LoVo (cell line): ENCODE measurements at regions not wholly inside any gene's neighbourhood (a gene's known extent, or its start where the extent isn't known, plus 50 kb on each side); places are given as distances from the start of the nearest gene placed in this dataset.

Experiments used
- DNase-seq: peaks from one replicate; pipeline ENCODE4 v3.0.0-alpha.2; 2016; ENCODE audit warnings: low spot score

- no peak for DNase-seq
Measured at GRCh38 chr7:96638669-96639068, 71.0 kb downstream of the SEM1 start.

GRCh38 chr7:96637522-96637921 lies 72.1 kb downstream of the SEM1 start:
- DNase-seq = no peak

DNA sequence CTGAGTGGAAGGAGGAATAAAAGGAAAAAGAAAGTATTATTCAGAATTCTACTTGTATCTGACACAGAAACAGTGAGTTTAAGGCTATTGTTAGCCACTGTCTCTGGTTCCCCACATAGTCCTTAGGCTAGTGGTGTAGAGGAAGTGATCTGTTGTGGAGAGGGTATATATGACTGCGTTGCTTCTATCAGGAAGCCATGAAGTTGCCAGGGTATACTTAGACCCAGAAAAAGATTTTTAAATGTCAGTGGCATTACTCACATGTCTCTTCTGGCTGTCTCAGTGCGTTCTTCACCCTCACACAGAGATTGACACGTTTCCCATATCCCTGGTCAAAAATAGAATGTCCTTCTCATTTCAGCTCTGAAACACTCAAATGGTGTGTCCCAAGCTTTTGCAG lies 72.7 kb downstream of the SEM1 start:
- DNase-seq = no peak

GRCh38 chr7:96636342-96636860 lies 73.2 kb downstream of the SEM1 start:
- DNase-seq = no peak

DNA sequence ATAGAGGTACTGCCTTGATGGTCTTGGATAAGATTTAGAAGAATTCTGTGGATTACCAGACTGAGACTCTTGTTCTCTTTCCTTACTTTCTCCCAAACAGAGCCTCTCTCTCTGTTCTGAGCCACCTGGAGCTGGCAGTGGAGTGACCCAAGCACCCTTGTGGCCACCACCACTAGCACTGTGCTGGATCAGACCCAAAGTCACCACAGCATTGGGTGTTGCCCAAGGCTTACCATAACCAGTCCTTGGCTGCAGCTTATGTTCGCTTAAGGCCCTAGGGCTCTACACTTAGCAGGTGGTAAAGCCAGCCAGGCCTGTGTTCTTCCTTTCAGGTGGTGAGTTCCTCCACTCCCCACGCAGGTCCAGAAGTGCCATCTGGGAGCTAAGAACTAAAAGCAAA lies 79.8 kb downstream of the SEM1 start:
- DNase-seq = no peak

DNA sequence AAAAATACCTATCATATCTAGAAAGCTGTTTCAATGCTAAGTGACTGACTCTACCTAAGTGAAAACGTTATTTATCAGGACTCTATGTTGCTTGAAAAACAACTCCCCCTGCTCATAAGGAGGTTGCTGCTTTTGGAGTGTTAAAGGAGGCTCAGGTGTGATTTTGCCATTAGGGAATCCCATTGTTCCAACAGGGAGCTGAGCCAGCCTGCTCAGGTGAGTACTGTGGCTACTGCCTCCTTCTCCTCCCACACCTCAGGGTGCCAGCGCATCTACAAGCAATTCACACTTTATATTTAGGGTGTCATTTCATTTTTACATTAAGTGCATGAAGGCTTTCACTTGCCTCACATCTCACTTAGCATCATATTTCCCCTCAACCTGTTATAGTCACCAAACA lies 84.7 kb downstream of the SEM1 start:
- DNase-seq = no peak

- no peak for DNase-seq
Measured at GRCh38 chr7:96621932-96622331, 87.7 kb downstream of the SEM1 start.

DNA sequence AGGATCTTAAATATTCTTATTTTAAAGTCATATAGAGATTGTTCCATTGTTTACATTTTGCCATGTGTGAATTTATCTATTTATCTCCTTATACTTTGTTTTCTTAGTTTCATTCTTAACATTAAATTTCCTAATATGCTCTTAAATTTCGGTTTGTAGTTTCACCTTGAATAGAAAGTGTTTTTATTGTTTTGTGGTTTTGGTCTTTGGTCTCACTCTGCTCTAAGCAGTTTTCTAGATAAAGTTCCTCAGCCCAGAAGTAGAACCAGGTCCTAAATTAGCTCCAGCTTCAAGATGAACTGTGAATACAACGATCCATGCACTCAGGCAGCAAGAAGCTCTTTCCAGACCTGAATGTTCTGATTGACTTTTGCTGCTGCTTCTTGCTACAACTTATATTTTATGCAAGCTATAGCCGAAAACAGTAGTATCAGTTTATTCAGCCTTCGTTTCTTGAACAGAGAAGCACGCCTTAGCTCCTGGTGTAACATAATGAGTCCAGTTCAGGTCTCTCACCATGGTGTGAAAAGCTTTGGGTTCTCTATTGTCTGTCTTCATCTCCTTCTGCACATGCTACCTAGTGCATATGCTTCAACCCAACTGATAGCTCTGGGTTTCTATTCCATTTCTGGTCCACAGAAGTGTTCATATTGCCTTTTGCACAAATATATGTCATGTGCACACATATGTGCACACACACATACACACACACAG lies 95.3 kb downstream of the SEM1 start:
- no peak for DNase-seq

DNA sequence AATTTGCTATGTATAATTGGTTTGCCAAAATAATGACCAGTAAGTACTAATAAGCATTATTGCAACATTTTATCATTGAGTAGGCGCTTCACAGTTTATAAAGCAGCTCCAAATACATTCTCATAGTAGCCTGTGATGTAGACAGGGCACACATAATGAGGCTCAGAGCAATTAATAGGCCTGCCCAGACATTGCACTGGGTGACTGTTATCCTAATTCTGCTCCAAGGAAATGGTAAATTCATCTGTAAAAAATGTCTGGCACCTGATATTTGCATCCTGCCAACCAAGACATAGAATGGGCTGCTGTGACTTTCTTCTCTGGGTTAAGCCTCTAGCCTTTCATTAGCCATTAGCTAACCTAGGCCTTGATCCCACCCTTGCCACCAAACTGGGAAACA lies 97.6 kb downstream of the SEM1 start:
- DNase-seq = no peak

DNA sequence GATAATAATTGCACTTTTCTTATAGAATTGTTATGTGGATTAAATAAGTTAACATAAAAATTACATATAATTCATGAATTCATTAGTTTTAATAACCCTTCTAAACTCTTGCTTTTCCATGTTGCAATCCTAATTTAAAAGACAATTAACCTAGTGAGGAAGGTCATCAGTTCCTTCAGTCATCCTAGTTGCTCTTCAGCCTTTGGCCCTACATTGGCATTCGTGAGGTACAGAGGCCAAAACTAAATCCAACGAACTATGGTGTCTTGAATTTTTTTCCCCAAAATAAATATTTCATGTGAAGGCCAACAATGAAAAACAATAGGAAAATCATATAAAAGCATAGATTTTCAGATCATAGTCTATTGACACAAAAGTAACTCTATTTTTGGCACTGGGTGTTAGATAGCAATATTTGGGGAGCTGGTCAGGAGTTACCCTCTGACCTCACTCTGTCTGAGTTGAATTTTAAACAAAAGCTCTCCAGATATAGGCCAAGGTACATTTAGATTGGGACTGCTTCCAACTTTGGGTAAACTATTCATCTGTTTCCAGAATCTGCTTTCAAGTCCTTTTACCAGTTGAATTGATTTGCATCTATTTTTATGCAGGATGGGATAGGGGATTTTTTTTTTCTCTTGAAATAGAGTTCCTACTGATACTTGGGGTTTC lies 104.5 kb downstream of the SEM1 start:
- DNase-seq = no peak

DNA sequence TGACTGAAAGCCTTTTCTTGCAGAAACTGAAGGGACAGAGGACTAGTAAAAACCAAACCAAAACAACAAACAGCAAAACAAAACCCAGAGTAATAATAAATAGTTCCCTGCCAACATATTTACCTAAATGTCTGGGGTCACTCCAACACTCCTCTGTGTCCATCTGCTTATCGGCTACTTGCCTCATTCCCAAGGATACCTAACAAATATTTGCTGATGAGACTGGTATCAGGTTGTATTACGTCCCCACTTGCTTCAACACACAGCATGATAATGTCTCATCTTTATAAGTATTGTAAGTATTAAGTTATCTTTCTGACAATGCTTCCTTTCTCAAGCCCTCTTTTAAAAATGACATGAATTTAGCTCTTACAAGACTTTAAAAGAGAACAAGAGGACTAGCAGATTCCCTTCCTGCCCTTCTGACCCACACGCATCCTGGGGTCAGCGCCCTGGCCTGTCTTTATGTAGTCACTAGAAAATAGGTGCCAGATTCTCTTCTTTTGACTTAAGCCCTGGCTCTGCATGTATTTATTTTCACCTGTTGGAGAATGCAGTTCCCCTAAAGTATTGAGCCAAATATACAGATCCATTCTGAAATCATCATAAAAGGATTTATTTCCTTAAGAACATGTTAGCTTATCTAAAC lies 110.2 kb downstream of the SEM1 start:
- no peak for DNase-seq

GRCh38 chr7:96598421-96598820 lies 111.2 kb downstream of the SEM1 start:
- DNase-seq = no peak

- DNase-seq = no peak
Measured at GRCh38 chr7:96596120-96596826, 113.4 kb downstream of the SEM1 start.

DNA sequence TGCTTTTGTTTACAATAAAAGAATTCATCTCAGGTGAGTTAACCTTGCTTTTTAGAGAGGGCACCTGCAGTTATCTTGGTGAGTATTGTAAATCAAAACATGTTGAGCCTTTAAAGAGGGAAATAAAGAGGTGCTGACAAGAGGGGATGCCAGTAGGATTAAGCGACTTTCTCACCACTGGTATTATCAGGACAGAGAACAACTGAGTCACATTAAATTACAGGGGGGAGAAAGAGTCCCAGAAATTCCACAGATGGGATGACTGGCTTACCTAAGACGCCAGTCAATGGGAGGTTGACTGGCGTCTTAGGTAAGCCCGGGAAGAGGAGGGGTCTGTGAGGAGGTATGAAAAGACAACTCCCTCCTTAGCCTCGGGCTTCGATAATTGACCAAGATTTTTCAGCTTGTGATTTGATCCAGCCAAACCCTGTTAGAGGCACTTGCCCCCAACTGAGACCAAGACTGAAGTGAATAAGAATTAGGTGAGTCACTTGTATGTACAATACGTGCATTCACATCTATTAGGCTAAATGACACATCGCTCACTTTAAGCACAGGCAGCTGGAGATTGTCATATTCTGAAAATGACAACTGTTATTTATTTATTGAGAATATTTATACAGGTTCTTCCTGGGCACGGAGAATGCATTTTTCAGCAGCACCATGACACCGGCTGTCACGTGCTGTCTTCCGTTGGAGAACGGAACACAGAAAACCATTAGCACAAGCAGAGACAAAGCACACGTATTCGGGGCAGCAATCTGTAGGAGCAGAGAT lies 117.6 kb downstream of the SEM1 start:
- no peak for DNase-seq

DNA sequence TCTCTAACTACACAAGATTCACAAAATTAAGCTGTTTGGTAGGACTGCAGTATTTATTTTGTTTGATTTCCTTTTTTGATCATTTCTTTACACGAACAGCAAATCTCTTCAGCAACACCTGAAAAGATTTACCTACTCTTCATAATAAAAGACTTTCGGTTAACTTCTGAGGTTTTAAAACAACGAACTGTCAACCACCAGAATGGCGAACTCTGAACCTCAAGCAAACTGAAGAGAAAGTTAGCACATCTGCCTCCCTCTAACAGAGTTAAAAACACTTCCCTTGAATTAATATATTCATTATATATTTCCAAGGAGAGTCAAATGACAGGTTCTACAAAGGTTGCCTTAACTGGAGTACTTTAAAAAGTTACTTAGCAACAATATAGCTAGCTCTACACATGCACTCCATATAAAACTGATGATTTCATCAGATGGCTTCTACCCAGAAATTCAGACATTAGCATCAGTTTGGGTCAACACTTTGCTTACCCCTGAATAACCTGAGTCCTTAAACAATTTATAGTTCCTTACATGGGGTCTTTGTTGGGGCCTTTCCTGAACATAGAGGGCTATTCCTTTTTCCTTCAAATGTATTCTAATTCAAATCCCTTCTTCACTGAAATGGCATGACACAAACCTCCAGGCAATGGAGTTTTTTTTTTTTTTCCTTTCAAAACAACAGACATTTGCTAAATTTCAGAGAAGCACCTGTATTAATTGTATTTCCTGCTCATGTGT lies 118.3 kb downstream of the SEM1 start:
- no peak for DNase-seq

DNA sequence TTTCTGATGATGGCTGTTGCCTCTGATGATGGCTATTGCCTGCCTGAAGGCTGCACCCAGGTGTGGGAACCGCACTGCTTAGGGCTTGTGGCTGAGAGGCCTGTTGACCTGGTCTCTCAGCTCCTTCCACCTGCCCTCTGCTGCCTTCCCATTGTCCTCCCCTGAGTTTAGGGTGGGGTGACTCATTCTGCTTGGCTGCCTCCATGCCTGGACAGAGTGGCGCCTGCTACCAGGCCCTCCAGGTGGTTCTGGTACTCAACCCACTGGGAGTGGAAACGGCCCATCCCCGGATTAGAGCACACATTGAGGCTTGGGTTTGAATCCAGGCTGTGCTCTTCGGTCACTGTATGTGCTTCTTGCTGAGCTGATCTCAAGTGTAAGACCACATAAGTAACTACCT lies 120.6 kb downstream of the SEM1 start:
- DNase-seq = no peak

DNA sequence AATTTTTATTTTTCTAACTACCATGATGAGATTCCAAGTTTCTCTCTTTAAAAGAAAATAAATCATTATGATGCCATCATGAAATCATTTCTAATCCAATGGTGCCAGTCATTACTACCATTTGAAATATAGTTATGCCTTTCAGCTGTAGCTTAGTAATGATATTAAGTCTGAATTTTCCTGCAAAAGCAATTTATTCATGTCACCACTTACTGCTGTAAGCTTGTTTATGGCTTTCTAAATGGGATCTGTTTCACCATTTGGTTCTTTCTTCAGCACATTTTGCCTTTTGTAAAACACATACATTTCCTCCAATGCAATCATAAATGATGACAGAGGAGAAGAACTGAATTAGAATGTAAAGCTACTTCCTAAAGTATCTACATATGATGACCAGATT lies 130.5 kb downstream of the SEM1 start:
- no peak for DNase-seq

- DNase-seq = no peak
Measured at GRCh38 chr7:96578606-96579005, 131.0 kb downstream of the SEM1 start.

- no peak for DNase-seq
Measured at GRCh38 chr7:96563409-96563808, 146.2 kb downstream of the SEM1 start.

DNA sequence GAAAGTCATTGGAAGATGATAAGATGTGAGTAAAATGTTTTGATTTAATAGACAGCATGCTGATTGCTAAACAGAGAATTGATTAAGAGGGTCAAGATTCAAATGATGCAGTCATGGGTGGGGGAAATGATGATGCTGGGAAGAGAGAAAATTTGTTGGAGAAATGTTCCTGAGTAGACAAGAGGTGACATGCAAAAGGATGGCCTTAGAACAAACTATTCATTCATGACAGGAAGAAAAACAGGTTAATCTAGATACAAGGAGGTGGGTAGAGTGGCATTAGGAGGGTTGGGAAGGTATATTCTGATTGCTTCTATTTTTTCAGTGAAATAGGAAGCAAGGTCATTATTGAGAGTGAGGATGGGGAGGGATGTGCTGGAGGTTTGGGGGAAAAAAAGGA lies 146.7 kb downstream of the SEM1 start:
- no peak for DNase-seq

- no peak for DNase-seq
Measured at GRCh38 chr7:96562458-96562857, 147.2 kb downstream of the SEM1 start.
